GM12878 (cell line): ENCODE measurements at regions not wholly inside any gene's neighbourhood (a gene's known extent, or its start where the extent isn't known, plus 50 kb on each side); places are given as distances from the start of the nearest gene placed in this dataset.

ENCODE experiments used
- ATAC-seq: fragments of 200-7000 bp; cut with Tn5 transposase; 3 replicates; pipeline ENCODE4 v1.9.1; 2020; ENCODE audit warnings: mild to moderate bottlenecking, moderate library complexity
- BruUV-seq: library from RNA; stranded (reverse); fragments of 400-500 nt; replicated peaks from 2 replicates; lab custom pipeline; 2021; lab: Mats Ljungman, UMichigan
- CTCF ChIA-PET: fragments of 300-600 bp; sonication (Branson Sonifier 250); formaldehyde crosslinking; extraction: SDS; loops from one replicate; lab custom pipeline; 2021; ENCODE audit warnings: inconsistent platforms; lab: Yijun Ruan, JAX
- POLR2A ChIA-PET: fragments of 350-600 bp; formaldehyde crosslinking; extraction: SDS; loops from one replicate; lab custom pipeline; 2021; ENCODE audit warnings: inconsistent platforms; lab: Charles Lee
- RAD21 ChIA-PET: fragments of 300-600 bp; sonication (Branson Sonifier 250); formaldehyde crosslinking; loops from one replicate; lab custom pipeline; 2023; ENCODE audit warnings: antibody characterized with exemption; ENCODE audit not compliant: unreplicated experiment; lab: Charles Lee
- SMC1A ChIA-PET: fragments of 300-600 bp; sonication (Branson Sonifier 250); formaldehyde crosslinking; loops from one replicate; lab custom pipeline; 2023; ENCODE audit not compliant: unreplicated experiment, uncharacterized antibody; lab: Charles Lee
- DNase-seq: peaks from one replicate; pipeline ENCODE4 v3.0.0-alpha.2; 2011; ENCODE audit warnings: low read depth, low spot score
- FAIRE-seq: peaks from 3 replicates; lab custom pipeline; 2011; peaks lifted over from hg19 to GRCh38; lab: Jason Lieb, UNC
- H2AFZ ChIP-seq: 2 replicates; pipeline ENCODE4 v1.6.0; 2011; ENCODE audit warnings: low read depth, low read length, control low read depth; ENCODE audit not compliant: control insufficient read depth
- H3K27ac ChIP-seq: 2 replicates; pipeline ENCODE4 v1.5.1; 2011; ENCODE audit warnings: control low read depth; ENCODE audit not compliant: control insufficient read depth, insufficient read depth
- H3K27me3 ChIP-seq, 2 experiments: replicated peaks in 1 of 2; 2 replicates each; pipeline versions ENCODE4 v1.6.0 to v1.6.1; 2011; ENCODE audit warnings: low read length in 1 of 2; ENCODE audit not compliant: control insufficient read depth in 2 of 2, insufficient read depth in 2 of 2
- H3K36me3 ChIP-seq, 2 experiments: 2 replicates each; pipeline ENCODE4 v1.5.1; 2011; ENCODE audit warnings: low read length in 1 of 2; ENCODE audit not compliant: control insufficient read depth in 2 of 2, insufficient read depth in 2 of 2
- H3K4me1 ChIP-seq: 2 replicates; pipeline ENCODE4 v1.6.1; 2011; ENCODE audit warnings: mild to moderate bottlenecking, low read length, moderate library complexity, mixed read lengths; ENCODE audit not compliant: control insufficient read depth, insufficient read depth
- H3K4me2 ChIP-seq: 2 replicates; pipeline ENCODE4 v1.6.0; 2011; ENCODE audit warnings: control low read depth; ENCODE audit not compliant: control insufficient read depth, insufficient read depth
- H3K4me3 ChIP-seq: fragments of 200-600 bp; sonication (generic); 2 replicates; pipeline ENCODE4 v1.5.1; 2016
- H3K79me2 ChIP-seq: 2 replicates; pipeline ENCODE4 v1.6.0; 2011; ENCODE audit warnings: low read length; ENCODE audit not compliant: control insufficient read depth, insufficient read depth
- H3K9ac ChIP-seq: 2 replicates; pipeline ENCODE4 v1.8.0; 2011; ENCODE audit warnings: low read length, control low read depth, mixed read lengths; ENCODE audit not compliant: control insufficient read depth, insufficient read depth
- H3K9me3 ChIP-seq: replicated peaks from 3 replicates; pipeline ENCODE4 v1.5.1; 2011; ENCODE audit warnings: mild to moderate bottlenecking, low read length; ENCODE audit not compliant: control insufficient read depth, insufficient read depth
- H4K20me1 ChIP-seq: 2 replicates; pipeline ENCODE4 v1.6.0; 2011; ENCODE audit not compliant: control insufficient read depth, insufficient read depth
- FOXK2 ChIP-seq: fragments of 450-650 bp; IDR thresholded peaks from 2 replicates; pipeline ENCODE4 v1.6.1; 2017; ENCODE audit warnings: mild to moderate bottlenecking, moderate library complexity
- LARP7 ChIP-seq: fragments of 450-650 bp; IDR thresholded peaks from 2 replicates; pipeline ENCODE4 v1.6.1; 2017; ENCODE audit warnings: mild to moderate bottlenecking
- MLLT1 ChIP-seq: fragments of 450-650 bp; IDR thresholded peaks from 2 replicates; pipeline ENCODE4 v1.6.1; 2016; ENCODE audit warnings: mild to moderate bottlenecking
- NKRF ChIP-seq: fragments of 450-650 bp; conservative IDR thresholded peaks from 2 replicates; pipeline ENCODE4 v1.6.1; 2017; ENCODE audit warnings: mild to moderate bottlenecking, moderate library complexity
- USF1 ChIP-seq: IDR thresholded peaks from 2 replicates; pipeline ENCODE4 v1.6.1; 2011; ENCODE audit warnings: borderline replicate concordance, low read depth, mild to moderate bottlenecking, moderate library complexity, mixed read lengths, low read length; ENCODE audit not compliant: insufficient read depth; ENCODE audit errors: extremely low read length
- WGBS: methylation state at CpG from one replicate; pipeline ENCODE4 v1.1.6; 2016; ENCODE audit warnings: low lambda C conversion rate; ENCODE audit not compliant: insufficient replicate concordance, insufficient coverage; ENCODE audit errors: missing lambda C conversion rate; 5-methylcytosine and 5-hydroxymethylcytosine counted together
- in situ Hi-C: fragments of 300-500 bp; cut with MboI; formaldehyde crosslinking; loops from 9 replicates; pipeline ENCODE4 v1.14.3; 2018; ENCODE audit warnings: mixed read lengths
- intact Hi-C: fragments of 100-400 bp; cut with micrococcal nuclease; formaldehyde crosslinking; loops from one replicate; pipeline ENCODE4 v1.14.2; 2022; ENCODE audit not compliant: unreplicated experiment

- intact Hi-C loops: no loop called here
- Histone ChIP-seq H3K79me2 (no peaks in the 10 kb centered on the region), H4K20me1 (no peaks in the 10 kb centered on the region), H3K4me1 (no peaks in the 10 kb centered on the region), H3K36me3 (no peaks in the 10 kb centered on the region; a peak in 1 of 4 replicates), H3K4me2 (no peak overlapping the region), H3K9ac (no peak overlapping the region), H3K9me3 (peaks cover 1% of the 10 kb centered on the region; the same call in 2 of the 3 replicates), H3K27me3 (no peaks in the 10 kb centered on the region), H3K27ac (no peak overlapping the region), H2AFZ (no peak overlapping the region), H3K4me3 (no peak overlapping the region)
- in situ Hi-C loops: no loop called here
- ChIA-PET POLR2A (no interaction called here), CTCF (no interaction called here), RAD21 (no interaction called here), SMC1A (no interaction called here)
- no peak for FAIRE-seq
- no peak for TF ChIP-seq LARP7
- no peak for TF ChIP-seq USF1
- TF ChIP-seq MLLT1: no peak
- TF ChIP-seq NKRF: no peak
- no peak for TF ChIP-seq FOXK2
- no peak for ATAC-seq
- BruUV-seq: no TSS peak
- DNase-seq: no peak
- WGBS: 68% methylated on average over 18 of the region's 18 CpGs
Measured at GRCh38 chr2:8094526-8094925, 587.3 kb upstream of the ID2 start.
